ENCODE measurements at regions not wholly inside any gene's neighbourhood (a gene's known extent, or its start where the extent isn't known, plus 50 kb on each side); places are given as distances from the start of the nearest gene placed in this dataset.

GRCh38 chr16:22977294-22977697 is 163.3 kb downstream of the HS3ST2 start (continued):
- TF ChIP-seq CTCF (IDR thresholded peaks at IDR 0.05 in 2 of 3, conservative IDR thresholded peaks at IDR 0.05 in 1 of 3; ENCODE audit: insufficient read depth in 2 of 3, low read depth in 1 of 3, low read length in 3 of 3) (peak in 2 of 3 experiments; percentile 40 to 50; a peak in 4 of 6 replicates), MCM5 (IDR thresholded peaks at IDR 0.05; ENCODE audit: low read depth) (no peak)

GRCh38 chr16:22973522-22973921 is 159.6 kb downstream of the HS3ST2 start:
- in situ Hi-C loops (cut with MboI) (no loop called here), intact Hi-C loops (cut with micrococcal nuclease) (no loop called here)
- FAIRE-seq (no peak), ATAC-seq (no peak), DNase-seq (ENCODE audit: extremely low read depth in 1 of 4, low spot score in 3 of 4) (no peak)
- H2AFZ ChIP-seq (ENCODE audit: low read depth, low read length) = no peak overlapping the region
- H3K4me3 ChIP-seq = no peak overlapping the region
- H3K4me1 ChIP-seq (replicated peaks in 1 of 2; ENCODE audit: control insufficient read depth in 2 of 2, insufficient read depth in 2 of 2, low read length in 2 of 2) = no peaks in the 10 kb centered on the region
- no peaks in the 10 kb centered on the region for H3K36me3 ChIP-seq (ENCODE audit: control insufficient read depth, insufficient read depth, low read length)
- no peak overlapping the region for H3K27ac ChIP-seq (ENCODE audit: extremely low read depth, low read depth, low read length)
- ChIA-PET CTCF (ENCODE audit: low intra/inter-chr PET ratio) (no interaction called here), POLR2A (no interaction called here)
- no peaks in the 10 kb centered on the region for H4K20me1 ChIP-seq (replicated peaks; ENCODE audit: control insufficient read depth, insufficient read depth, low read length)
- TF ChIP-seq EZH2 (IDR thresholded peaks at IDR 0.05; ENCODE audit: borderline replicate concordance, low read depth, low read length) (no peak), ETS2 (tag; IDR thresholded peaks at IDR 0.05; ENCODE audit: borderline replicate concordance, poor library complexity, severe bottlenecking) (no peak), HMBOX1 (IDR thresholded peaks at IDR 0.05) (0 out of 2 replicates have a peak, but pooled peaks have one; percentile 34)
- no peaks in the 10 kb centered on the region for H3K9me1 ChIP-seq (ENCODE audit: control insufficient read depth, insufficient read depth, low read length)
- H3K79me2 ChIP-seq (ENCODE audit: control insufficient read depth, insufficient read depth, low read length) = no peaks in the 10 kb centered on the region
- H3K9ac ChIP-seq (ENCODE audit: insufficient read depth in 1 of 2, low read depth in 2 of 2, low read length in 2 of 2) = no peak overlapping the region
- no peaks in the 10 kb centered on the region for H3K9me3 ChIP-seq (replicated peaks; ENCODE audit: control insufficient read depth, insufficient read depth, low read depth, low read length)
- no peaks in the 10 kb centered on the region for H3K27me3 ChIP-seq (ENCODE audit: control insufficient read depth in 2 of 2, insufficient read depth in 2 of 2, low read length in 2 of 2)
- no TSS peak for BruUV-seq (replicated peaks)
- H3K4me2 ChIP-seq (ENCODE audit: insufficient read depth, low read length) = no peak overlapping the region
